Ishikawa (cell line): ENCODE measurements at regions not wholly inside any gene's neighbourhood (a gene's known extent, or its start where the extent isn't known, plus 50 kb on each side); places are given as distances from the start of the nearest gene placed in this dataset.

Source experiments
- CEBPB ChIP-seq: IDR thresholded peaks from 2 replicates; pipeline ENCODE4 v1.6.1; 2012
- CREB1 ChIP-seq: IDR thresholded peaks from 2 replicates; pipeline ENCODE4 v1.6.1; 2012; ENCODE audit warnings: low read depth
- EGR1 ChIP-seq: IDR thresholded peaks from 2 replicates; pipeline ENCODE4 v1.6.1; 2012
- EP300 ChIP-seq: IDR thresholded peaks from 2 replicates; pipeline ENCODE4 v1.6.1; 2012; ENCODE audit warnings: borderline replicate concordance
- FOXM1 ChIP-seq: IDR thresholded peaks from 2 replicates; pipeline ENCODE4 v1.6.1; 2012; ENCODE audit warnings: low read depth, borderline replicate concordance
- NFIC ChIP-seq: IDR thresholded peaks from 2 replicates; pipeline ENCODE4 v1.6.1; 2012
- RAD21 ChIP-seq: IDR thresholded peaks from 2 replicates; pipeline ENCODE4 v1.6.1; 2012; ENCODE audit warnings: low read depth
- REST ChIP-seq: IDR thresholded peaks from 2 replicates; pipeline ENCODE4 v1.6.1; 2012; ENCODE audit warnings: low read depth, mild to moderate bottlenecking
- TAF1 ChIP-seq: IDR thresholded peaks from 2 replicates; pipeline ENCODE4 v1.6.1; 2012; ENCODE audit warnings: low read depth, mild to moderate bottlenecking
- TCF12 ChIP-seq: IDR thresholded peaks from 2 replicates; pipeline ENCODE4 v1.6.1; 2012; ENCODE audit warnings: low read depth
- TEAD4 ChIP-seq: IDR thresholded peaks from 2 replicates; pipeline ENCODE4 v1.6.1; 2012
- USF1 ChIP-seq: IDR thresholded peaks from 2 replicates; pipeline ENCODE4 v1.6.1; 2012
- YY1 ChIP-seq: IDR thresholded peaks from 2 replicates; pipeline ENCODE4 v1.6.1; 2012; ENCODE audit warnings: low read depth
- ZBTB7A ChIP-seq: IDR thresholded peaks from 2 replicates; pipeline ENCODE4 v1.6.1; 2012; ENCODE audit warnings: low read depth
- TF ChIP-seq, protein P1 (sequence below): IDR thresholded peaks from 2 replicates; pipeline ENCODE4 v1.6.1; 2012

DNA sequence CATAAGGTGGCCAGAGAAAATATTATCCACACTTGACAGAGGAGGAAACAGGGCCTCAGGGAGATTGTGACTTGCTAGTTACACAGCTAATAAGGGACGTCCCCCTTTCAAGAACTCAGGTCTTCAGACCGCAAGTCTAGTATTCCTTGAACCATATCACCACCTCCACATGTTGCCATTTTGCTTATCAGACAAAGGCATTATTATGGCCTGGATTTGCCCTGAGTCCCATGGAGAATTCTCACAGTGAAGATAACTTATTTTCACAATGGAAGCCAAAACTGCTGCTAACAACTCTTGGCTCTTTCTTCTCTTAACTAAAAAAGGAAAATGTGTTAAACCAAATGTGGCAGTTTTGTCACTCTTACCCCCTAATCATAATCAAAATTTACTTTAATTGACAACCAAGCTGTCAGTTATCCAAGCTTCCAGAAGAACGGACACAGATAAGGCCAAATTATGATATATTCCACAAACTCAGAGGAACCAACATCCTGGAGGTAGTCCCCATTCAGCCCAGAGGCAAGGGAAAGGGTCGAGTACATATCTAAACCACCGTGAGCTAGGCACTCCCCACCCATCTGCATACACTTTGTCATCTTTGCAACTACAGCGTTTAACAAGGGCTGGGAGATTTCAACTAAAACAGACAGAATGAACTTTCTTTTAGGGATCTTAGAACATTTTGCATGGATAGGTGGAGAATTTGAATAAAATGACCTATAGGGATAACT, 63.6 kb upstream of the THBS1 start:
- no peak for TF ChIP-seq CEBPB
- TF ChIP-seq, protein P1, sequence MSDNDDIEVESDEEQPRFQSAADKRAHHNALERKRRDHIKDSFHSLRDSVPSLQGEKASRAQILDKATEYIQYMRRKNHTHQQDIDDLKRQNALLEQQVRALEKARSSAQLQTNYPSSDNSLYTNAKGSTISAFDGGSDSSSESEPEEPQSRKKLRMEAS = no peak
- TF ChIP-seq EGR1 = no peak
- TF ChIP-seq YY1 = no peak
- TF ChIP-seq CREB1 = no peak
- no peak for TF ChIP-seq ZBTB7A
- TF ChIP-seq RAD21 = no peak
- no peak for TF ChIP-seq USF1
- no peak for TF ChIP-seq FOXM1
- no peak for TF ChIP-seq REST
- TF ChIP-seq TCF12 = no peak
- no peak for TF ChIP-seq EP300

DNA sequence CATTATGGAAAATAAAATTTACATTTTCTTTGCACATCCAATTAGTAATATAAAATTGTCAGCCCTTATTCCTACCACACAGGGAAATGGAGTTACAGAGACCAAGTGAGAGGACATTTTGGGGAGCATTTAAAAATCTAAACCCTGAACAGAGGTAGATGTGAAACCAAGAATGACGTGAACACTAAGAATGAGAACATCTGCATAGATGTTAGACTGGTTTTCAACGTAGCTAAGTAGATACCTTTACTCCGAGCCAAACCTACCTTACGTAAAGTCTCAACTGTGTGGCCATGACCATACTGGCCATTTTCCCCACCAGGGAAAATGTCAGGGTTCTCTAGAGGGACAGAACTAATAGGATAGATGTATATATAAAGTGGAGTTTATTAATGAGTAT, 51.4 kb upstream of the THBS1 start:
- TF ChIP-seq FOXM1 (no peak), CEBPB (no peak), USF1 (no peak), CREB1 (no peak), YY1 (no peak), TEAD4 (no peak), REST (no peak), EP300 (no peak), TAF1 (no peak), TCF12 (no peak), RAD21 (no peak), EGR1 (no peak), ZBTB7A (no peak)

GRCh38 chr15:39530480-39531342, 50.2 kb upstream of the THBS1 start:
- TF ChIP-seq, protein P1 = no peak
- TF ChIP-seq YY1 (no peak), ZBTB7A (no peak), FOXM1 (no peak), CEBPB (no peak), TCF12 (no peak), TEAD4 (no peak), NFIC (no peak), CREB1 (no peak)
